SU-DHL-6 (cell line): ENCODE measurements at regions not wholly inside any gene's neighbourhood (a gene's known extent, or its start where the extent isn't known, plus 50 kb on each side); places are given as distances from the start of the nearest gene placed in this dataset.

Experiments used
- H2AFZ ChIP-seq: fragments of 200-600 bp; sonication (generic); 2 replicates; pipeline ENCODE4 v1.6.1; 2014; ENCODE audit warnings: low read depth, mild to moderate bottlenecking, moderate library complexity, mixed read lengths, antibody characterized with exemption, low read length; ENCODE audit not compliant: severe bottlenecking
- H3F3A ChIP-seq: fragments of 200-600 bp; shearing (Covaris generic); 2 replicates; pipeline ENCODE4 v1.6.0; 2016; ENCODE audit warnings: antibody characterized with exemption, mild to moderate bottlenecking; ENCODE audit not compliant: insufficient read depth
- H3K27ac ChIP-seq: fragments of 200-600 bp; sonication (generic); 2 replicates; pipeline ENCODE4 v1.5.1; 2016; ENCODE audit warnings: low read depth, mild to moderate bottlenecking, low read length, moderate library complexity, mixed read lengths
- H3K27me3 ChIP-seq: fragments of 200-600 bp; sonication (generic), shearing (Covaris generic); 2 replicates; pipeline ENCODE4 v1.6.0; 2014; ENCODE audit warnings: mild to moderate bottlenecking, low read length
- H3K36me3 ChIP-seq: fragments of 200-600 bp; sonication (generic); 2 replicates; pipeline ENCODE4 v1.6.1; 2014; ENCODE audit warnings: mild to moderate bottlenecking, low read length, mixed read lengths
- H3K4me2 ChIP-seq: fragments of 300-600, 200-600 bp; shearing (Covaris generic), sonication (generic); 2 replicates; pipeline ENCODE4 v1.6.0; 2014; ENCODE audit warnings: low read length, low read depth, mild to moderate bottlenecking; ENCODE audit not compliant: poor library complexity, severe bottlenecking
- H3K4me3 ChIP-seq: fragments of 200-600 bp; sonication (generic); 2 replicates; pipeline ENCODE4 v1.5.1; 2014; ENCODE audit warnings: antibody characterized with exemption, low read length, mild to moderate bottlenecking, mixed read lengths; ENCODE audit not compliant: insufficient read depth, poor library complexity, severe bottlenecking
- H3K79me2 ChIP-seq: fragments of 200-600 bp; sonication (generic); 2 replicates; pipeline ENCODE4 v1.6.1; 2014; ENCODE audit warnings: mild to moderate bottlenecking, low read length, moderate library complexity; ENCODE audit not compliant: insufficient read depth
- H3K9ac ChIP-seq: fragments of 200-600 bp; sonication (generic); 2 replicates; pipeline ENCODE4 v1.7.0; 2014; ENCODE audit warnings: mild to moderate bottlenecking, low read length
- H3K9me2 ChIP-seq: fragments of 200-600 bp; sonication (generic); replicated peaks from 2 replicates; pipeline ENCODE4 v1.6.1; 2014; ENCODE audit warnings: low read length; ENCODE audit not compliant: insufficient read depth
- H3K9me3 ChIP-seq: fragments of 200-600 bp; sonication (generic); 2 replicates; pipeline ENCODE4 v1.6.1; 2014; ENCODE audit warnings: low read length, mixed read lengths; ENCODE audit not compliant: insufficient read depth
- H4K20me1 ChIP-seq: fragments of 200-600 bp; sonication (generic); 2 replicates; pipeline ENCODE4 v1.6.1; 2014; ENCODE audit warnings: low read depth, mild to moderate bottlenecking, antibody characterized with exemption, low read length, moderate library complexity, mixed read lengths
- EZH2phosphoT487 ChIP-seq: fragments of 200-600 bp; sonication (generic), shearing (Covaris generic); conservative IDR thresholded peaks from 2 replicates; pipeline ENCODE4 v1.6.1; 2018; ENCODE audit warnings: mild to moderate bottlenecking, antibody characterized with exemption, low read length, moderate library complexity, mixed read lengths
- TF ChIP-seq, protein P1 (sequence below): fragments of 200-600 bp; sonication (generic); IDR thresholded peaks from one replicate; pipeline ENCODE4 v1.5.1; 2017; ENCODE audit warnings: antibody characterized with exemption, mild to moderate bottlenecking, low read length, moderate library complexity; ENCODE audit not compliant: insufficient read depth, poor library complexity, severe bottlenecking

DNA sequence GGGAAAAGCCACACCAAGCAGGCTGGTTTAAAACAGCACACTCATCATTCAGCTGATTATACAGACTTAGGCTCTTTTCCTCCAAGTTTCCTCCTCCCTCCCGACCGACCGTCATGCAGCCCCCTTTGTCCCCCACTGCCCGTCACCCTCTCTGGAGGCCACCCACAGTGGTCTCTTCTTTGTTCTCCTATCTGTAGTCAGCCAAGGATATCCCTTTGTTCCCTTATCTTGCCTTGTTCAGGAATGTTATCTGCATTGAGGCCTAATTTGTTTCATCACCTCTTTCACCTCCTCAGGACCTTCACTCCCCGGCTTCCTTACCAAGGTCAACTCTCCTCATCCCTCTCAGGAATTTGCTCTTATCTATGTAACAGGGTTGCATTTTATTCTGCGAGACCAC is 186.4 kb upstream of the CDH13 start:
- Histone ChIP-seq H3K4me3 (no peak overlapping the region), H3K27me3 (no peaks in the 10 kb centered on the region), H3K79me2 (no peaks in the 10 kb centered on the region), H3F3A (no peaks in the 10 kb centered on the region), H2AFZ (no peak overlapping the region), H3K9me2 (no peaks in the 10 kb centered on the region), H4K20me1 (no peaks in the 10 kb centered on the region), H3K9ac (no peak overlapping the region), H3K4me2 (no peak overlapping the region), H3K27ac (no peak overlapping the region), H3K9me3 (no peaks in the 10 kb centered on the region), H3K36me3 (no peaks in the 10 kb centered on the region)
- TF ChIP-seq, protein P1, sequence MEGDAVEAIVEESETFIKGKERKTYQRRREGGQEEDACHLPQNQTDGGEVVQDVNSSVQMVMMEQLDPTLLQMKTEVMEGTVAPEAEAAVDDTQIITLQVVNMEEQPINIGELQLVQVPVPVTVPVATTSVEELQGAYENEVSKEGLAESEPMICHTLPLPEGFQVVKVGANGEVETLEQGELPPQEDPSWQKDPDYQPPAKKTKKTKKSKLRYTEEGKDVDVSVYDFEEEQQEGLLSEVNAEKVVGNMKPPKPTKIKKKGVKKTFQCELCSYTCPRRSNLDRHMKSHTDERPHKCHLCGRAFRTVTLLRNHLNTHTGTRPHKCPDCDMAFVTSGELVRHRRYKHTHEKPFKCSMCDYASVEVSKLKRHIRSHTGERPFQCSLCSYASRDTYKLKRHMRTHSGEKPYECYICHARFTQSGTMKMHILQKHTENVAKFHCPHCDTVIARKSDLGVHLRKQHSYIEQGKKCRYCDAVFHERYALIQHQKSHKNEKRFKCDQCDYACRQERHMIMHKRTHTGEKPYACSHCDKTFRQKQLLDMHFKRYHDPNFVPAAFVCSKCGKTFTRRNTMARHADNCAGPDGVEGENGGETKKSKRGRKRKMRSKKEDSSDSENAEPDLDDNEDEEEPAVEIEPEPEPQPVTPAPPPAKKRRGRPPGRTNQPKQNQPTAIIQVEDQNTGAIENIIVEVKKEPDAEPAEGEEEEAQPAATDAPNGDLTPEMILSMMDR = no peak
- TF ChIP-seq EZH2phosphoT487 = no peak

- Histone ChIP-seq H3K36me3 (no peaks in the 10 kb centered on the region), H3K4me2 (no peak overlapping the region), H3K27ac (no peak overlapping the region), H3K9ac (no peak overlapping the region), H3K4me3 (no peak overlapping the region), H3F3A (no peaks in the 10 kb centered on the region), H3K9me3 (no peaks in the 10 kb centered on the region), H3K27me3 (no peaks in the 10 kb centered on the region), H3K79me2 (no peaks in the 10 kb centered on the region), H2AFZ (no peak overlapping the region), H4K20me1 (no peaks in the 10 kb centered on the region), H3K9me2 (no peaks in the 10 kb centered on the region)
- TF ChIP-seq, protein P1 = no peak
- no peak for TF ChIP-seq EZH2phosphoT487
Measured at GRCh38 chr16:82439678-82440293, 187.0 kb upstream of the CDH13 start.

- Histone ChIP-seq H3K4me2 (no peak overlapping the region), H3K9ac (no peak overlapping the region), H3K27me3 (no peaks in the 10 kb centered on the region), H3K9me3 (no peaks in the 10 kb centered on the region), H3F3A (no peaks in the 10 kb centered on the region), H2AFZ (no peak overlapping the region), H3K9me2 (no peaks in the 10 kb centered on the region), H3K4me3 (no peak overlapping the region), H4K20me1 (no peaks in the 10 kb centered on the region), H3K36me3 (no peaks in the 10 kb centered on the region), H3K27ac (no peak overlapping the region), H3K79me2 (no peaks in the 10 kb centered on the region)
- TF ChIP-seq, protein P1 = no peak
- TF ChIP-seq EZH2phosphoT487 = no peak
Measured at GRCh38 chr16:82433042-82433441, 193.7 kb upstream of the CDH13 start.
